ENCODE measurements at regions not wholly inside any gene's neighbourhood (a gene's known extent, or its start where the extent isn't known, plus 50 kb on each side); places are given as distances from the start of the nearest gene placed in this dataset.

GRCh38 chr10:129385600-129385999, 81.4 kb upstream of the MGMT start:
- DNase-seq (ENCODE audit: insufficient read length, low spot score) (no peak), FAIRE-seq (no peak)
- TF ChIP-seq POLR2A (IDR thresholded peaks at IDR 0.05; ENCODE audit: low read depth, low read length), result no peak

DNA sequence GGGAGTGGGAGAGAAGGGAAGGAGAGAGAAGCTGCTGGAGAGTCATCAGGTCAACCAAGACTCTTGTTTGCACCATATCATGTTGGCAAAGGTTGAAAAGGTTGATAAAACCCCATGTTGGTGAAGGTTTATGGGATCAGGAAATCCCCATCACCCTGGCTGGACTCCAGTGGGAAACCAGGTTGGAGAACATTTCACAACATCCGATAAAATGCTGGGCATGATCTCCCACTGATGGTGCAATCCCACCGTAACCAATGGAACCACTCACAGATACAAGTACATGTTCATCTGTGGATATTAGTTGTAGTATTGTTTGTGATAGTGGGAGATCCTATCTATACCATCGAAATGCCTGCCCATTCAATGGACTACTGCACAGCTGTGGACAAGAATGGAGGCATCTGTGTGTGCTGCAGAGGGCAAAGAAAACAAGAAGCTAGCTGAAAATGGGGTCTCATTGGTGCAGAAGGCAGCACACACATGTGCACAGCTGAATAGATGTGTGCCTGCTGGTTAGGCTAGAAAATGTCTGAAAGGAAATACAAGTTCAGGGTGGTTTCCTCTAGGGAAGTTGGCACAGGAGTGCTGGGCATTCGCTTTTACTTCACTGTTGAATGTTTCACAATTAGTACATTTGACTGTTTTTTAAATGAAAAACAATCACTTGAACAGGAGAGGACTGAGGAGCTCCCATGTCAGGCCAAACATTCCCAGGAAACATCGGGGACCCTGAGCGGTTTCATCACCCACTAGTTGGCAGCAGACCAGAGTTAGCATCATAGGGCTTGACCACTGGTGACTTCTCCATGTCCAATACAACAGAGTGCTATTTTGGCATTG, 80.4 kb upstream of the MGMT start:
- DNase-seq (ENCODE audit: insufficient read length, low spot score), result no peak

DNA sequence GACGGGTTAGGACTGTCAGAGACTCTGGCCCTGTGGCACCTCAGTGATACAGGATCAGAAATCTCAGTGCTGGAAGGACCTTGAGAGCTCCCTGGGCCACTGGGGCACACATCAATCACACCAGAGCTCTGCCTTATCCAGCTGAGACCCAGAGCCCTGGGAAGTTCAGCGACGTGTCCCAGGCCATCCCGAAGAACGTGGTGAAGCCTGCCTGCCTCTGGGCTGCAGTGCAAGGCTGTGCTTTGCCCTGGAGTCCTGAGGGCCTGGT, 79.8 kb upstream of the MGMT start:
- FAIRE-seq (no peak), DNase-seq (ENCODE audit: insufficient read length, low spot score) (no peak)
- TF ChIP-seq POLR2A (IDR thresholded peaks at IDR 0.05; ENCODE audit: low read depth, low read length), result no peak

More for the DNA sequence above, 80.4 kb upstream of the MGMT start:
- no peak for TF ChIP-seq POLR2A (IDR thresholded peaks at IDR 0.05; ENCODE audit: low read depth, low read length)
- FAIRE-seq, result no peak

DNA sequence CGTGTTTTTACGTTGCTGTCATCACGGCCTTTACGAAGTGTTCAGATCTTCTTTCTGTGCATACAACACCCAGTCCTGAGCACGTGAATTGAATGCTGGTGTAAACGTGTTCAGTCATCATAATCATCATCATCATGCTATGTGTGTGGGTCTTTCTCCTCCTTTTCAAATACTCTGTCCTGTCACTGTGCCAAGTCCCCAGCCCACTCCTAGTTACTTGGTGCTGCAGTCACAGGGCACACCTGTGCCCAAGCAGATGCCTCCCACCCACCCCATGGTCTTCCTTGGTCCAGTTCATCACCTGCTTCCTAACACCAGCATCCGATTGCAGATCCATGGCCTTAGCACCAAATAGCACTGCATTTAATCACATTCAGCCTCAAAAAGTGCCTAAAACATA, 78.6 kb upstream of the MGMT start:
- no peak for DNase-seq (ENCODE audit: insufficient read length, low spot score)

GRCh38 chr10:129389194-129389593, 77.8 kb upstream of the MGMT start:
- FAIRE-seq, result no peak
- DNase-seq (ENCODE audit: insufficient read length, low spot score), result no peak
- TF ChIP-seq POLR2A (IDR thresholded peaks at IDR 0.05; ENCODE audit: low read depth, low read length), result no peak

More for the DNA sequence above, 78.6 kb upstream of the MGMT start:
- TF ChIP-seq POLR2A (IDR thresholded peaks at IDR 0.05; ENCODE audit: low read depth, low read length), result no peak
- no peak for FAIRE-seq

DNA sequence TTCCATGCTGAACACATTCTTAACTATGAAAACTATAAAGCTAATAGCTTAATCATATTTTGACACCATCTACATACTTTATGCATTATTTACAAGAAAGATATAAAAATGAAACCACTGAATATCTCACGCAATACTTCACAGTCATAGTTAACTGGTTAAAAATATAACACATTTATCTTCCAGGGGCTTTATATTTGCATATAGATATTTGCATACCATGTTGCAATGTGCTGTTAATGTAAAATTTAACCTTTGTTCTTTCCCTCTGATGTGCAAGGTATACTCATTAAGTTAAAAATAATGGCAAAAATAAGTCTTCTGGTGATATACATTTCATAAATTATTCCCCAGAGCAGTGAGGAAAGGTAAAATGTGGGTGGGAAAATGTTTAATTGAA, 76.9 kb upstream of the MGMT start:
- TF ChIP-seq POLR2A (IDR thresholded peaks at IDR 0.05; ENCODE audit: low read depth, low read length), result no peak
- FAIRE-seq, result no peak
- DNase-seq (ENCODE audit: insufficient read length, low spot score), result no peak

DNA sequence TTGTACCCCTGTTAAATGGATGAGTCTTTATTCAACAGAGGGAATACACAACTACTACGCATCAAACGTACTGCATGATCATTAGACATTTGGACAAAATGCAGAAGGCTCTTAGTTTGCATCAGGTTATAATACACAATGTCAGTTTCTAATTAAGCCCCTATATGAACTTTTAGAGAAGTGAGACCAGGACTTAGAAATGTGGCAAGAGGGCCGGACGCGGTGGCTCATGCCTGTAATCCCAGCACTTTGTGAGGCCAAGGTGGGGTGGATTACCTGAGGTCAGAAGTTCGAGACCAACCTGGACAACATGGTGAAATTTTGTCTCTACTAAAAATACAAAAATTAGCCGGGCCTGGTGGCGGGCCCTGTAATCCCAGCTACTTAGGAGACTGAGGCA, 76.3 kb upstream of the MGMT start:
- DNase-seq (ENCODE audit: insufficient read length, low spot score) (no peak), FAIRE-seq (no peak)
- no peak for TF ChIP-seq POLR2A (IDR thresholded peaks at IDR 0.05; ENCODE audit: low read depth, low read length)

GRCh38 chr10:129391464-129391863, 75.6 kb upstream of the MGMT start:
- no peak for TF ChIP-seq POLR2A (IDR thresholded peaks at IDR 0.05; ENCODE audit: low read depth, low read length)
- DNase-seq (ENCODE audit: insufficient read length, low spot score) (no peak), FAIRE-seq (no peak)

DNA sequence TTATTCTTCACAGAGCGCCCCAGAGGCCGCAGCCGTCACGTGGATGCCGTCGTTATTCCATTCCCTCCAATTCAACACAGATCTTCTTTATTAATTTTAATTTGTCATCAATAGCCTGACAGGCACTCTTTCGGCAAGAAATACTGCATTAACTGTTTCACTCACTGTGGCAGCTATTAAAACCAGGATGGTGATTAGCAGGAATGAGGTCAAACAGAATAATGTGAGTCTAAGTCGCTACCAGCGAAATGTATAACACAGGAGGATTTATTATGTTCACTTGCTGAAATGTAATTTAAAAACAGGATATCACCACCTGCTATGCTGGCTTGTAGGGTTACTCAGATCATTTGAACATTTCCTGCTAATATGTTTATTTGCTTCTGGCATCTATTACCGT, 74.2 kb upstream of the MGMT start:
- no peak for TF ChIP-seq POLR2A (IDR thresholded peaks at IDR 0.05; ENCODE audit: low read depth, low read length)
- FAIRE-seq, result no peak
- DNase-seq (ENCODE audit: insufficient read length, low spot score), result no peak

GRCh38 chr10:129393812-129394211, 73.2 kb upstream of the MGMT start:
- FAIRE-seq, result no peak
- no peak for TF ChIP-seq POLR2A (IDR thresholded peaks at IDR 0.05; ENCODE audit: low read depth, low read length)

DNA sequence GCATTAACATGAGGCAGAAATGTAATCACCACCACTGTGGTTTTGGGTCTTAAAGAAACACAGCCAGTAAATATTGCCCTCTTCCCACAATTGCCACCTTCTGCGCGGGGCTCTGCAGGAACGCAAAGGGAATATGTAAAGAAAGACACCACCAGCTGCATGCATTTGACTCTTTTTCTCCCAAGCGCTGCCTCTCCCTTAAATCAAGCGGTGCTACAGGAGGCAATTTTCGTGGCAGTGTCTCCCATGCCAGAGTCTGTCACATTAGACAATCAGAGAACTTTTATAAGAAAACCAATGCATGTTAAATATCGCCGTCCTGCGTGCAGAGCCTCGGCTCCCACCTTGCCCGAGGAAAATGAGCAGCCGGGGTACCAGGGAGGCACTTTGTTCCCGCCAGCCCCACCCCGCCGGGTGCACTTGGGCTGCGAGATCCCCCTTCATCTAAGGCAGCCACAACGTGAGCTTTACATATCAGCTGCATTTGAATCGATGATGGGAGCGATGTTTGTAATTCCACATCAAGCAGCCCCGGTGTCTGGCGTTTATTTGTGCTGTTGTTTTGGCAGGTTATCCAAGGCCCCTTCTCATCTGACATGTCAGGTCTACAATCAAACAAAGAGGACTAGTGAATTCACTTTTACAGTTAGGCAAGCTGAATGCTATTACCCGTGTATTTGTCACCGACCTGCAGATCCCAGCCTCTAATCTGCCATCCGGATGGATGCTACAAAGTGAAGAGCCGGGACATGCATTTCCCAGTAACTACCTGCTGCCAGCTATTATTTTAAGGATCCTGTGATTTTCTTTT, 72.3 kb upstream of the MGMT start:
- no peak for TF ChIP-seq POLR2A (IDR thresholded peaks at IDR 0.05; ENCODE audit: low read depth, low read length)
- DNase-seq (ENCODE audit: insufficient read length, low spot score) (no peak), FAIRE-seq (no peak)

More at GRCh38 chr10:129393812-129394211, 73.2 kb upstream of the MGMT start:
- no peak for DNase-seq (ENCODE audit: insufficient read length, low spot score)

DNA sequence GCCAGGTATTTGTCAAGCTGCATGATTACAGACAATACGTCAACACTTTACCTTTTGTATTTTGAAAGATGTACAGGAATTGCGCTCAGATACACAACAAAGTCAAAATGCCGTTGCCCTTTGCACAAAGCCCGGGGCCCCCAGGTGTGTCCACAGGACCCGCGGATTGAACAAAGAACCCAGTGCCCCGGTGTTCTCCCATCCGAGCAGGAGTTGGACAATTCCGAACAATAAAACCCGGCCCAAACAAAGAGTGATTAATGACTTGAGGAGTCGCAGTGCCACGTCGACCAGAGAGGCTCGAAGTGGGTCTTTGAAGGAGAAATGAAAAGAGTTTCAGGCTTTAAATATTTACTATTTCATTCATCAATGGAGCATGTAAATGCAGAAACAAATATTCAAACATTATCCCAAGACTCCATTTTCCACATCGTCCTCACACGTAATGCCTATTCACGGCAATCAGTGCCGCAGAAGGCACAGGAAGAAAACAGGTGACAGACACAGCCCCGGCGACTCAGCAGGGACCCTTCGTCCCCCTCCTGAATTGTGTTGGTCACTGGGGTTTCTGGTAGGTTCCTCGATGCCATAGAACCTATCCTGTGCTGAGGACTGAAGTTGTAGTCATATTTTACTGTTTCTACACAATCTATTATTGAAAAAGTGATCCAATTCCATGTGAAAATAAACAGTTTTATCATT, 70.9 kb upstream of the MGMT start:
- no peak for DNase-seq (ENCODE audit: insufficient read length, low spot score)
- TF ChIP-seq POLR2A (IDR thresholded peaks at IDR 0.05; ENCODE audit: low read depth, low read length), result no peak
- FAIRE-seq, result no peak

- DNase-seq (ENCODE audit: insufficient read length, low spot score) (no peak), FAIRE-seq (no peak)
- TF ChIP-seq POLR2A (IDR thresholded peaks at IDR 0.05; ENCODE audit: low read depth, low read length), result no peak
Observed at GRCh38 chr10:129397198-129397974, 69.7 kb upstream of the MGMT start.

- DNase-seq (ENCODE audit: insufficient read length, low spot score), result no peak
- no peak for TF ChIP-seq POLR2A (IDR thresholded peaks at IDR 0.05; ENCODE audit: low read depth, low read length)
- no peak for FAIRE-seq
Observed at GRCh38 chr10:129398711-129399141, 68.3 kb upstream of the MGMT start.

Data from H54 (cell line).